GM19468 (cell line): ENCODE measurements at regions not wholly inside any gene's neighbourhood (a gene's known extent, or its start where the extent isn't known, plus 50 kb on each side); places are given as distances from the start of the nearest gene placed in this dataset.
"Not testable (repeated sequence)": the region's sequence is repeated elsewhere in the genome, so short reads cannot be mapped to it uniquely, and the experiment has no call there.

Source experiments
- ATAC-seq: cut with Tn5 transposase; IDR thresholded peaks from one replicate; pipeline ENCODE4 v1.9.1; 2021; ENCODE audit warnings: mild to moderate bottlenecking, moderate library complexity, moderate number of reproducible peaks; ENCODE audit not compliant: unreplicated experiment; ENCODE audit errors: extremely low read depth

DNA sequence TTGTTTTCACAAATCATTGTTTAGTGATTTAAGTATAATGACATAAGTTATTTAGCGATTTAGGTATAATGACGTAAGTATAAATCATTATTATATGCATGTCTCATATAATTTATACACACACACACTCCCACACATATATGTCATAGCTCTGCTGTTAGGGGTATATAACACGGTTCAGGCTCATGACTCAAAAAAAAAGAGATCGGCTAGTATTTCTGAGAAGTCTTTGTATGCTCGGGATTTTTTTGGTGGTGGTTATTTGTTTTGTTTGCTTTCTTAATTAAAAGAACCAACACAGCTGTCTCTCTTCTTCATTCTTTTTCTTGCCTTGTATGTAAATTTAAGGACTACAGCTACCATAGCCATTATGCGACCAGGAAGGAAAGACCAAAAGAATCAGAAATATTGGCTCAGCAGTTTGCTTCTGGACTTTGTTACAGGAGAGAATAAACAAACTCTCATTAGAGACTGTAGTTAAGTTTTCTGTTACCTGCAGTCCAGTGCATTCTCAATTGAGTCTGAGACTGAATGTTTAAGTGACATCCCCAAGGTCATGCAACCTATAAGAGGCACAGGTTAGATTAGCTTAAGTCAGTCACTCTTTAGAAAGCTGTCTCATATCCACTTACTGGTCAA, 83.2 kb upstream of the NREP start:
- no peak for ATAC-seq

DNA sequence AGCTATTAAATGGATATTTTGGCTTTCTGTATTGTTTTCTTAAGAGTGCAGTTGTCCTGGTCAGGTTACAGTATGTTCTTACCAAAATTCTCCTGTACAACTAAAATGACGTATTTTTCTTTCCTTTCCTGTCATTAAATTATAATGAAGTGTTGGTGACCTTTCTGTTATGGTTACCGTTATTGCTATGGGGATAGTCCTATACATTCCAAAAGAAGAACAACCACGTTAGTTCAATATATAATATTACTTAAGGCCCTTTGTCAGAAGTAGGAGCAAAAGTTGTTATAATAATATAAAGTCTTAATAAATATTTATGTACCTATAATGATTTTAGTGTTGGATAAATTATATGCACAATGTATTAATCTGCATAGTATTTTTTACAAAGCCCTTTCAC, 82.4 kb upstream of the NREP start:
- no peak for ATAC-seq

DNA sequence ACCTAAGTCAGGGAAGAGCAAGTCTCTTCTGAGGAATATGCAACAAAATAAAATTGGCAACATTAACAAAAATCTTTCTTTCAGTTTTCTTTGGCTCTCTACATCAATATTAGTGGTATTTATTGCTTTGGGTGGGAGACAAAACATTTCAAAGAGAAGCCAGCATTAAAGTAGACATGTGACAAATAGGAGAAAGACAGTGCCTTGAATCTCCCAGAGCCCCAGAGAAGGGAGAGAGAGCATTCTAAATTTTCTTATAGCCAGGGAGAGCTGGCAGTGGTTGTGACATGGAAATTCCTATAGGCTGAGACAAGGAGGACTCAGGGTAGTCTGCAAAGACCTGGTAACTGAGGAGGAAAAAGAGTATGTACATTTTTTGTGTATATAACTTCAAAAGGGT, 79.4 kb upstream of the NREP start:
- ATAC-seq, result no peak

GRCh38 chr5:111834926-111835599, 78.1 kb upstream of the NREP start:
- ATAC-seq, result no peak

DNA sequence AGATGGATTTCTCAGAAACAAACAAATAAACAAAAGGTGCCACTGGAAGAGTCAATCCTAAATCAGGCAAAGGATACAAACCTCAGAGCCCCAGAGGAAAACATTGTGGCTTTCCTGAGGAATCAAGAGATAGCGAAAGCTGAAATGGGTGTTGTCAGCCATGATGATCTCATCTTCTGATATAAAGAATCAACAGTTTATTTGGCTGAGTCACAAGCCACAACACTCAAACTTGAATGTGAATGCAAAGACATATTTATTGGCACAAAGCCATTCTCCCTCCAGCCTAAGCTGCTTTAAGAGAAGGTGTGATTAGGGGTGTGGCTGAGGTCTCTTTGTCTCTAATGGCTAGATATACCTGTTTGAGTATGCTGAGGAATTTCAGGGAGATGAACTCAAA, 73.3 kb upstream of the NREP start:
- ATAC-seq, result no peak

GRCh38 chr5:111829701-111830100, 72.7 kb upstream of the NREP start:
- ATAC-seq, result no peak

DNA sequence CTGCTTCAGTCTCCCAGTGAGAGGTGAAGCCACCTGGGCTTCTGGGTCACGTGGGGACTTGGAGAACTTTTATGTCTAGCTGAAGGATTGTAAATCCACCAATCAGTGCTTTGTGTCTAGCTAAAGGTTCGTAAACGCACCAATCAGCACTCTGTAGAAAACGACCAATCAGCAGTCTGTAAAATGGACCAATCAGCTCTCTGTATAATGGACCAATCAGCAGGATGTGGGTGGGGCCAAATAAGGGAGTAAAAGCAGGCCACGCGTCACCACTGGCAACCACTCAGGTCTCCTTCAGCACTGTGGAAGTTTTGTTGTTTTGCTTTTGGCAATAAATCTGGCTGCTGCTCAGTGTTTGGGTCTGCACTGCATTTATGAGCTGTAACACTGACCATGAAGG, 69.1 kb upstream of the NREP start:
- ATAC-seq, result no peak

- no peak for ATAC-seq
Measured at GRCh38 chr5:111820072-111820471, 63.1 kb upstream of the NREP start.

GRCh38 chr5:111819028-111819427, 62.0 kb upstream of the NREP start:
- not testable (repeated sequence) for ATAC-seq

- ATAC-seq, result no peak
Measured at GRCh38 chr5:111813537-111813936, 56.5 kb upstream of the NREP start.

DNA sequence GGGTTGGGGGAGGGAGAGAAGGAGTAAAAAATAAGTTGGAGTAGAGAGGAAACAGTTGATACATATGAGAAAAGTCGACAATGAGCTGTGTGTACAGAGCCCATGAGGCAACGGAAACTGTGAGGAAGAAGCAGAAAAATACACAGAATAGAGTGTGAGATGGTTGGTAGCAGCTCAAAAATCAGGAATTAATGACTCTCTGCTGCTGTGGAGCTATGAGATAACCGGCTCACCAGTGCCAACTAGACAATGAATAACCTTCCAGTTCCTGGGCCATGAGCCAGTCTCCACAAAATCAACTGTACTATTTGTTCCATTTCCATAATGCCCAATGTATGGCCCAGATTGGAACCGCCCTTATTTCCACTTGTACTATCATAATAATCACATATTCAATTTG, 53.1 kb upstream of the NREP start:
- ATAC-seq, result no peak
